ENCODE measurements at regions not wholly inside any gene's neighbourhood (a gene's known extent, or its start where the extent isn't known, plus 50 kb on each side); places are given as distances from the start of the nearest gene placed in this dataset.

DNA sequence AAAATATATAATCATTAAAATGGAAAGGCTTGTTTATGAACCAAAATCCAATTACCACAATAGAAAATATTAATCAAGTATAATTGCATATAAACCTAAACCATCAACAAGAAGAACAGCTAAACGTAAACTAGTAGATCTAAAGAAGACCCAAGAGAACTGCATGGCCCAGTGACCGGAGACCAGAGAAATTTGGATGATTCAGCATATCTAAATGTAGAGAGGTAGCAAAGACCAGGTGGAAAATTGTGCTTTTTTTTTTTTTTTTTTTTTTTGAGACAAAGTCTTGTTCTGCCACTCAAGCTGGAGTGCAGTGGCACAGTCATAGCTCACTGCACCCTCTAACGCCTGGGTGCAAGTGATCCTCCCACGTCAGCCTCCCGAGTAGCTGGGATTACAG lies 207.2 kb upstream of the SEMA3E start:
- no peak for TF ChIP-seq ZNF114 (CRISPR knock-in tag; IDR thresholded peaks at IDR 0.05)
- no peak for TF ChIP-seq EZH2phosphoT487 (IDR thresholded peaks at IDR 0.05; ENCODE audit: unreplicated experiment)
- no peak for TF ChIP-seq POLR2AphosphoS5 (IDR thresholded peaks at IDR 0.05; ENCODE audit: low read depth)
- TF ChIP-seq, protein P1, sequence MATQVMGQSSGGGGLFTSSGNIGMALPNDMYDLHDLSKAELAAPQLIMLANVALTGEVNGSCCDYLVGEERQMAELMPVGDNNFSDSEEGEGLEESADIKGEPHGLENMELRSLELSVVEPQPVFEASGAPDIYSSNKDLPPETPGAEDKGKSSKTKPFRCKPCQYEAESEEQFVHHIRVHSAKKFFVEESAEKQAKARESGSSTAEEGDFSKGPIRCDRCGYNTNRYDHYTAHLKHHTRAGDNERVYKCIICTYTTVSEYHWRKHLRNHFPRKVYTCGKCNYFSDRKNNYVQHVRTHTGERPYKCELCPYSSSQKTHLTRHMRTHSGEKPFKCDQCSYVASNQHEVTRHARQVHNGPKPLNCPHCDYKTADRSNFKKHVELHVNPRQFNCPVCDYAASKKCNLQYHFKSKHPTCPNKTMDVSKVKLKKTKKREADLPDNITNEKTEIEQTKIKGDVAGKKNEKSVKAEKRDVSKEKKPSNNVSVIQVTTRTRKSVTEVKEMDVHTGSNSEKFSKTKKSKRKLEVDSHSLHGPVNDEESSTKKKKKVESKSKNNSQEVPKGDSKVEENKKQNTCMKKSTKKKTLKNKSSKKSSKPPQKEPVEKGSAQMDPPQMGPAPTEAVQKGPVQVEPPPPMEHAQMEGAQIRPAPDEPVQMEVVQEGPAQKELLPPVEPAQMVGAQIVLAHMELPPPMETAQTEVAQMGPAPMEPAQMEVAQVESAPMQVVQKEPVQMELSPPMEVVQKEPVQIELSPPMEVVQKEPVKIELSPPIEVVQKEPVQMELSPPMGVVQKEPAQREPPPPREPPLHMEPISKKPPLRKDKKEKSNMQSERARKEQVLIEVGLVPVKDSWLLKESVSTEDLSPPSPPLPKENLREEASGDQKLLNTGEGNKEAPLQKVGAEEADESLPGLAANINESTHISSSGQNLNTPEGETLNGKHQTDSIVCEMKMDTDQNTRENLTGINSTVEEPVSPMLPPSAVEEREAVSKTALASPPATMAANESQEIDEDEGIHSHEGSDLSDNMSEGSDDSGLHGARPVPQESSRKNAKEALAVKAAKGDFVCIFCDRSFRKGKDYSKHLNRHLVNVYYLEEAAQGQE (IDR thresholded peaks at IDR 0.05; ENCODE audit: unreplicated experiment): no peak
- TF ChIP-seq, protein P2, sequence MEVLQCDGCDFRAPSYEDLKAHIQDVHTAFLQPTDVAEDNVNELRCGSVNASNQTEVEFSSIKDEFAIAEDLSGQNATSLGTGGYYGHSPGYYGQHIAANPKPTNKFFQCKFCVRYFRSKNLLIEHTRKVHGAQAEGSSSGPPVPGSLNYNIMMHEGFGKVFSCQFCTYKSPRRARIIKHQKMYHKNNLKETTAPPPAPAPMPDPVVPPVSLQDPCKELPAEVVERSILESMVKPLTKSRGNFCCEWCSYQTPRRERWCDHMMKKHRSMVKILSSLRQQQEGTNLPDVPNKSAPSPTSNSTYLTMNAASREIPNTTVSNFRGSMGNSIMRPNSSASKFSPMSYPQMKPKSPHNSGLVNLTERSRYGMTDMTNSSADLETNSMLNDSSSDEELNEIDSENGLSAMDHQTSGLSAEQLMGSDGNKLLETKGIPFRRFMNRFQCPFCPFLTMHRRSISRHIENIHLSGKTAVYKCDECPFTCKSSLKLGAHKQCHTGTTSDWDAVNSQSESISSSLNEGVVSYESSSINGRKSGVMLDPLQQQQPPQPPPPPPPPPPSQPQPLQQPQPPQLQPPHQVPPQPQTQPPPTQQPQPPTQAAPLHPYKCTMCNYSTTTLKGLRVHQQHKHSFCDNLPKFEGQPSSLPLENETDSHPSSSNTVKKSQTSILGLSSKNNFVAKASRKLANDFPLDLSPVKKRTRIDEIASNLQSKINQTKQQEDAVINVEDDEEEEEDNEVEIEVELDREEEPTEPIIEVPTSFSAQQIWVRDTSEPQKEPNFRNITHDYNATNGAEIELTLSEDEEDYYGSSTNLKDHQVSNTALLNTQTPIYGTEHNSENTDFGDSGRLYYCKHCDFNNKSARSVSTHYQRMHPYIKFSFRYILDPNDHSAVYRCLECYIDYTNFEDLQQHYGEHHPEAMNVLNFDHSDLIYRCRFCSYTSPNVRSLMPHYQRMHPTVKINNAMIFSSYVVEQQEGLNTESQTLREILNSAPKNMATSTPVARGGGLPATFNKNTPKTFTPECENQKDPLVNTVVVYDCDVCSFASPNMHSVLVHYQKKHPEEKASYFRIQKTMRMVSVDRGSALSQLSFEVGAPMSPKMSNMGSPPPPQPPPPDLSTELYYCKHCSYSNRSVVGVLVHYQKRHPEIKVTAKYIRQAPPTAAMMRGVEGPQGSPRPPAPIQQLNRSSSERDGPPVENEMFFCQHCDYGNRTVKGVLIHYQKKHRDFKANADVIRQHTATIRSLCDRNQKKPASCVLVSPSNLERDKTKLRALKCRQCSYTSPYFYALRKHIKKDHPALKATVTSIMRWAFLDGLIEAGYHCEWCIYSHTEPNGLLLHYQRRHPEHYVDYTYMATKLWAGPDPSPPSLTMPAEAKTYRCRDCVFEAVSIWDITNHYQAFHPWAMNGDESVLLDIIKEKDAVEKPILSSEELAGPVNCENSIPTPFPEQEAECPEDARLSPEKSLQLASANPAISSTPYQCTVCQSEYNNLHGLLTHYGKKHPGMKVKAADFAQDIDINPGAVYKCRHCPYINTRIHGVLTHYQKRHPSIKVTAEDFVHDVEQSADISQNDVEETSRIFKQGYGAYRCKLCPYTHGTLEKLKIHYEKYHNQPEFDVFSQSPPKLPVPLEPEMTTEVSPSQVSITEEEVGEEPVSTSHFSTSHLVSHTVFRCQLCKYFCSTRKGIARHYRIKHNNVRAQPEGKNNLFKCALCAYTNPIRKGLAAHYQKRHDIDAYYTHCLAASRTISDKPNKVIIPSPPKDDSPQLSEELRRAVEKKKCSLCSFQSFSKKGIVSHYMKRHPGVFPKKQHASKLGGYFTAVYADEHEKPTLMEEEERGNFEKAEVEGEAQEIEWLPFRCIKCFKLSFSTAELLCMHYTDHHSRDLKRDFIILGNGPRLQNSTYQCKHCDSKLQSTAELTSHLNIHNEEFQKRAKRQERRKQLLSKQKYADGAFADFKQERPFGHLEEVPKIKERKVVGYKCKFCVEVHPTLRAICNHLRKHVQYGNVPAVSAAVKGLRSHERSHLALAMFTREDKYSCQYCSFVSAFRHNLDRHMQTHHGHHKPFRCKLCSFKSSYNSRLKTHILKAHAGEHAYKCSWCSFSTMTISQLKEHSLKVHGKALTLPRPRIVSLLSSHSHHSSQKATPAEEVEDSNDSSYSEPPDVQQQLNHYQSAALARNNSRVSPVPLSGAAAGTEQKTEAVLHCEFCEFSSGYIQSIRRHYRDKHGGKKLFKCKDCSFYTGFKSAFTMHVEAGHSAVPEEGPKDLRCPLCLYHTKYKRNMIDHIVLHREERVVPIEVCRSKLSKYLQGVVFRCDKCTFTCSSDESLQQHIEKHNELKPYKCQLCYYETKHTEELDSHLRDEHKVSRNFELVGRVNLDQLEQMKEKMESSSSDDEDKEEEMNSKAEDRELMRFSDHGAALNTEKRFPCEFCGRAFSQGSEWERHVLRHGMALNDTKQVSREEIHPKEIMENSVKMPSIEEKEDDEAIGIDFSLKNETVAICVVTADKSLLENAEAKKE (CRISPR knock-in tag; IDR thresholded peaks at IDR 0.05): no peak
- no peak for TF ChIP-seq CREB1 (CRISPR knock-in tag; IDR thresholded peaks at IDR 0.05; ENCODE audit: low read depth)
- TF ChIP-seq NANOG (IDR thresholded peaks at IDR 0.05; ENCODE audit: borderline replicate concordance): no peak
- TF ChIP-seq EZH2 (IDR thresholded peaks at IDR 0.05; ENCODE audit: low read depth, unreplicated experiment): no peak
- TF ChIP-seq ZNF331 (CRISPR knock-in tag; IDR thresholded peaks at IDR 0.05; ENCODE audit: low read depth): no peak
- TF ChIP-seq, protein P3, sequence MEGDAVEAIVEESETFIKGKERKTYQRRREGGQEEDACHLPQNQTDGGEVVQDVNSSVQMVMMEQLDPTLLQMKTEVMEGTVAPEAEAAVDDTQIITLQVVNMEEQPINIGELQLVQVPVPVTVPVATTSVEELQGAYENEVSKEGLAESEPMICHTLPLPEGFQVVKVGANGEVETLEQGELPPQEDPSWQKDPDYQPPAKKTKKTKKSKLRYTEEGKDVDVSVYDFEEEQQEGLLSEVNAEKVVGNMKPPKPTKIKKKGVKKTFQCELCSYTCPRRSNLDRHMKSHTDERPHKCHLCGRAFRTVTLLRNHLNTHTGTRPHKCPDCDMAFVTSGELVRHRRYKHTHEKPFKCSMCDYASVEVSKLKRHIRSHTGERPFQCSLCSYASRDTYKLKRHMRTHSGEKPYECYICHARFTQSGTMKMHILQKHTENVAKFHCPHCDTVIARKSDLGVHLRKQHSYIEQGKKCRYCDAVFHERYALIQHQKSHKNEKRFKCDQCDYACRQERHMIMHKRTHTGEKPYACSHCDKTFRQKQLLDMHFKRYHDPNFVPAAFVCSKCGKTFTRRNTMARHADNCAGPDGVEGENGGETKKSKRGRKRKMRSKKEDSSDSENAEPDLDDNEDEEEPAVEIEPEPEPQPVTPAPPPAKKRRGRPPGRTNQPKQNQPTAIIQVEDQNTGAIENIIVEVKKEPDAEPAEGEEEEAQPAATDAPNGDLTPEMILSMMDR (conservative IDR thresholded peaks at IDR 0.05; ENCODE audit: low read depth in 2 of 2): no peak
- TF ChIP-seq, protein P4, sequence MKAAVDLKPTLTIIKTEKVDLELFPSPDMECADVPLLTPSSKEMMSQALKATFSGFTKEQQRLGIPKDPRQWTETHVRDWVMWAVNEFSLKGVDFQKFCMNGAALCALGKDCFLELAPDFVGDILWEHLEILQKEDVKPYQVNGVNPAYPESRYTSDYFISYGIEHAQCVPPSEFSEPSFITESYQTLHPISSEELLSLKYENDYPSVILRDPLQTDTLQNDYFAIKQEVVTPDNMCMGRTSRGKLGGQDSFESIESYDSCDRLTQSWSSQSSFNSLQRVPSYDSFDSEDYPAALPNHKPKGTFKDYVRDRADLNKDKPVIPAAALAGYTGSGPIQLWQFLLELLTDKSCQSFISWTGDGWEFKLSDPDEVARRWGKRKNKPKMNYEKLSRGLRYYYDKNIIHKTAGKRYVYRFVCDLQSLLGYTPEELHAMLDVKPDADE (IDR thresholded peaks at IDR 0.05): no peak
- TF ChIP-seq JUNB (IDR thresholded peaks at IDR 0.05; ENCODE audit: unreplicated experiment): no peak
- TF ChIP-seq STAT1 (IDR thresholded peaks at IDR 0.05; ENCODE audit: unreplicated experiment): no peak
- Histone ChIP-seq H2AFZ (no peak overlapping the region), H3K27ac (ENCODE audit: low read depth) (no peak overlapping the region), H3K4me2 (no peak overlapping the region), H3F3A (replicated peaks; ENCODE audit: low read depth) (no peaks in the 10 kb centered on the region), H4K20me1 (replicated peaks; ENCODE audit: insufficient read depth) (no peaks in the 10 kb centered on the region), H3K4me1 (ENCODE audit: insufficient read depth) (no peaks in the 10 kb centered on the region), H3K36me3 (ENCODE audit: insufficient read depth) (no peaks in the 10 kb centered on the region), H3K27me3 (ENCODE audit: insufficient read depth) (no peaks in the 10 kb centered on the region), H3K79me2 (replicated peaks; ENCODE audit: insufficient read depth) (no peaks in the 10 kb centered on the region), H3K9me2 (ENCODE audit: insufficient read depth) (no peaks in the 10 kb centered on the region), H3K4me3 (no peak overlapping the region)
- H3K27me3 Mint-ChIP-seq (ENCODE audit: insufficient read depth, low read depth, poor library complexity): peaks cover 2% of the 10 kb centered on the region
- no peaks in the 10 kb centered on the region for H3K36me3 Mint-ChIP-seq (ENCODE audit: low read depth)
- no peak for ATAC-seq
- no peak overlapping the region for H3K27ac Mint-ChIP-seq
- no peaks in the 10 kb centered on the region for H3K9me3 Mint-ChIP-seq
- H3K4me3 Mint-ChIP-seq: no peak overlapping the region
- DNase-seq (ENCODE audit: low spot score): no peak
- H3K4me1 Mint-ChIP-seq: no peaks in the 10 kb centered on the region

All from GM23338 (cell line).